ENCODE measurements at regions not wholly inside any gene's neighbourhood (a gene's known extent, or its start where the extent isn't known, plus 50 kb on each side); places are given as distances from the start of the nearest gene placed in this dataset.

DNA sequence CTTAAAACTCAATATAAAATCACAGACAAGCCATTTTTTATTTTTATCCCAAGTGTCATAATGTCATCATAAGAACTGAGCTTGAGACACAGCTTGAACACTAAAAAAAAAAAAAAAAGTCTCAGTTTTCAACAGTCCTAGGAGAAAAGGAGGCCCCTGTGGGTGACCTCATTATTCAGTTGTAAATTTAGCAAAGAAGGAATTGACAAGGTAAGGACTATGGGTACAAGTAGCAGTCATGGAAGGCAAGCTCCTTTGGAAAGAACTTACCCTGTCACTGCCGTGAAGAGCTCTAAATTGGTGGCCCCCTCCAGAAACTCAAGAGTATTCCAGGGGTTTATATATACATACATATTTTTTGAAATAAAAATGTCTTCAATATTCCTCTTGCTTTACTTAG lies 864.4 kb upstream of the KCND2 start:
- H3K36me3 ChIP-seq, result no peaks in the 10 kb centered on the region
- intact Hi-C loops (cut with DNase I), result no loop called here
- ATAC-seq (no peak), DNase-seq (no peak)
- no peaks in the 10 kb centered on the region for H3K4me1 ChIP-seq
- H3K27ac ChIP-seq, result no peak overlapping the region
- no peak overlapping the region for H3K4me3 ChIP-seq
- H3K27me3 ChIP-seq, result no peaks in the 10 kb centered on the region
- TF ChIP-seq, protein P1, sequence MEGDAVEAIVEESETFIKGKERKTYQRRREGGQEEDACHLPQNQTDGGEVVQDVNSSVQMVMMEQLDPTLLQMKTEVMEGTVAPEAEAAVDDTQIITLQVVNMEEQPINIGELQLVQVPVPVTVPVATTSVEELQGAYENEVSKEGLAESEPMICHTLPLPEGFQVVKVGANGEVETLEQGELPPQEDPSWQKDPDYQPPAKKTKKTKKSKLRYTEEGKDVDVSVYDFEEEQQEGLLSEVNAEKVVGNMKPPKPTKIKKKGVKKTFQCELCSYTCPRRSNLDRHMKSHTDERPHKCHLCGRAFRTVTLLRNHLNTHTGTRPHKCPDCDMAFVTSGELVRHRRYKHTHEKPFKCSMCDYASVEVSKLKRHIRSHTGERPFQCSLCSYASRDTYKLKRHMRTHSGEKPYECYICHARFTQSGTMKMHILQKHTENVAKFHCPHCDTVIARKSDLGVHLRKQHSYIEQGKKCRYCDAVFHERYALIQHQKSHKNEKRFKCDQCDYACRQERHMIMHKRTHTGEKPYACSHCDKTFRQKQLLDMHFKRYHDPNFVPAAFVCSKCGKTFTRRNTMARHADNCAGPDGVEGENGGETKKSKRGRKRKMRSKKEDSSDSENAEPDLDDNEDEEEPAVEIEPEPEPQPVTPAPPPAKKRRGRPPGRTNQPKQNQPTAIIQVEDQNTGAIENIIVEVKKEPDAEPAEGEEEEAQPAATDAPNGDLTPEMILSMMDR (IDR thresholded peaks at IDR 0.05), result no peak
- no peaks in the 10 kb centered on the region for H3K9me3 ChIP-seq

DNA sequence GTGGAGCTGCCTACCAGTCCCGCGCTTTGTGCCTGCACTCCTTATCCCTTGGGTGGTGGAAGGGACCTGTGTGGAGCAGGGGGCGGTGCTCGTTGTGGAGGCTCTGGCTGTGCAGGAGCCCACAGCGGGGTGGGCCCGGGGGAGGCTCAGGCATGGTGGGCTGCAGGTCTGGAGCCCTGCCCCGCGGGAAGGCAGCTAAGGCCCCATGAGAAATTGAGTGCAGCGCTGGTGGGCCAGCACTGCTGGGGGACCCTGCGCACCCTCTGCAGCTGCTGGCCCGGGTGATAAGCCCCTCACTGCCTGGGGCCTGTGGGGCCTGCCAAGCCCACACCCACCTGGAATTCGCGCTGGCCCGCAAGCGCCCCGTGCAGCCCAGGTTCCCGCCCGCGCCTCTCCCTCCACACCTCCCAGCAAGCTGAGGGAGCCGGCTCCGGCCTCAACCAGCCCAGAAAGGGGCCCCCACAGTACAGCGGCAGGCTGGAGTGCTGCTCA lies 859.6 kb upstream of the KCND2 start:
- Histone ChIP-seq H3K4me3 (no peak overlapping the region), H3K9me3 (no peaks in the 10 kb centered on the region), H3K4me1 (no peaks in the 10 kb centered on the region), H3K27ac (no peak overlapping the region), H3K36me3 (no peaks in the 10 kb centered on the region), H3K27me3 (no peaks in the 10 kb centered on the region)
- TF ChIP-seq, protein P1 (IDR thresholded peaks at IDR 0.05), result no peak
- intact Hi-C loops (cut with DNase I), result no loop called here
- ATAC-seq (peak; percentile 19), DNase-seq (no peak)

DNA sequence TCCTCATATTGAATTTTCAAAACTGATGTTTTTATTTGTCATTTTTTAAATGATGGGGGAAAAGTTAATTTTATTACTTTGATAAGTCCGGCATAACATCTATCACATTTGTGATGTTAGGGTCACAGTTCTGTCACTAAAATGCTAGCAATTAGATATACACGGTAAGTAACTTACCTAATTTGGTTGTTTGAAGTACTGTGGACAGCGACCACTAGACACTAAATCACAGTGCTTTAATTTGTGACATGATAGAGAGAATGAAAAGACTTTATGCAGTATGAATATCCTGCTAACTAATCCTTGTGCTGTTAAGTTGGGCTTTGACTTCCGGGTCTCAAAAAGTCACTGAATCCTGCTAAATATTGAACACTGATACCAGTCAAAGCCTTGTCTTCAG lies 857.3 kb upstream of the KCND2 start:
- no peak for DNase-seq
- Histone ChIP-seq H3K36me3 (no peaks in the 10 kb centered on the region), H3K4me3 (no peak overlapping the region), H3K4me1 (no peaks in the 10 kb centered on the region), H3K9me3 (no peaks in the 10 kb centered on the region), H3K27ac (no peak overlapping the region), H3K27me3 (no peaks in the 10 kb centered on the region)
- ATAC-seq, result no peak
- TF ChIP-seq, protein P1 (IDR thresholded peaks at IDR 0.05), result no peak
- intact Hi-C loops (cut with DNase I), result no loop called here

DNA sequence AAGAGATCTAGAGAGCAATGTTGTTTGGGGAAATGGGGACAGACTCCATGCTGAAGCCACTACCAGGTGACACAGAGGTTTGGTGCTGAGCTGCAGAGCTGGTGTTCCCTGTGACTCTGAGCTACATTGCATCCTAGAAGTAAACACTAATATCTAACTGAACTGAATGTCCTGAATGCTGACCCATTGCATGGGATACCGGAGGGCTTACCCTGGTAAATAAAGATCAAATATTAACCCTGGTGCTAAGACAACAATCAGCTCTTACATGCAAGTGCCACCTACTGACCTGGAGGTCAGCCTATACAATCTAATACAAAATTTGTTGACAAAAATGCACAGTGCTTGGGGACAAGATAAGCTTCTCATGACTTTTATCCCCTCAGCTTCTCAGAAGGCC lies 851.3 kb upstream of the KCND2 start:
- Histone ChIP-seq H3K27ac (no peak overlapping the region), H3K4me1 (no peaks in the 10 kb centered on the region), H3K4me3 (no peak overlapping the region), H3K27me3 (no peaks in the 10 kb centered on the region), H3K9me3 (no peaks in the 10 kb centered on the region), H3K36me3 (no peaks in the 10 kb centered on the region)
- ATAC-seq (no peak), DNase-seq (no peak)
- intact Hi-C loops (cut with DNase I), result no loop called here
- TF ChIP-seq, protein P1 (IDR thresholded peaks at IDR 0.05), result no peak

DNA sequence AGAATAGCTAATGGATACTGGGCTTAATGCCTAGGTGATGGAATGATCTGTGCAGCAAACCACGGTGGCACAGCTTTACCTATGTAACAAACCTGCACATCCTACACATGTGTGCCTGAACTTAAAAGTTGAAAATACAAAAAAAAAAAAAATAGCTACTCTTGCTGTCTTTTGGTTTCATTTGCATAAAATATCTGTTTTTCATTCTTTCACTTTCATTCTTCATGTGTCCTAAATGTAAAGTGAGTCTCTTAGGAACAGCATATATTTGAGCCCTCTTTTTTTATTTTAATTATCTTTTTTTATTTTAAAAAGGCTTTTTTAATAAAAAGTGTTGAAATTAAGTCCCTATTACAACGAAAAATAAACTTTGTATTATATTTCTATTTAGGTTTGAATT lies 836.1 kb upstream of the KCND2 start:
- Histone ChIP-seq H3K36me3 (no peaks in the 10 kb centered on the region), H3K27me3 (no peaks in the 10 kb centered on the region), H3K4me3 (no peak overlapping the region), H3K9me3 (no peaks in the 10 kb centered on the region), H3K4me1 (no peaks in the 10 kb centered on the region), H3K27ac (no peak overlapping the region)
- TF ChIP-seq, protein P1 (IDR thresholded peaks at IDR 0.05), result no peak
- intact Hi-C loops (cut with DNase I), result no loop called here
- DNase-seq, result no peak
- no peak for ATAC-seq

DNA sequence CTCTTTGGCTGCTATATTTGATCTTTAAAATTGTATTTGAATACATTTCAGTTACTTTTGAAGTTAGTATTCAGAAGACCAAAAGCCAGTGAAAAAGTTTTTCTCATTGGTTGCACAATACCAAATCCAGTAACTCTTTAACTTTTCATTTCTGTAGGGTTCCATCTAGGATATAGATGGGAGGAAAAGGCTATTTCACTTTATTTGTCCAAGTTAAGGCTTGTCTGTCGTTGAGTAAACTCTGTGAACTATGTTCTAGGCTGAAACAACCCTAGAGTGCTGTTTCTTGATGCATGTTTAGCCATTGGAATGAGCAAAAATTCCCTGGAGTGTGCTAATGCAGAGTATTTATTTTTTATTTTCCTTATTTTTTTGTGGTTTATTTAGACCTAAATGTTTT lies 834.7 kb upstream of the KCND2 start:
- H3K27me3 ChIP-seq, result no peaks in the 10 kb centered on the region
- no peaks in the 10 kb centered on the region for H3K36me3 ChIP-seq
- H3K9me3 ChIP-seq, result no peaks in the 10 kb centered on the region
- no peak for ATAC-seq
- intact Hi-C loops (cut with DNase I), result no loop called here
- no peak overlapping the region for H3K4me3 ChIP-seq
- no peak for DNase-seq
- H3K4me1 ChIP-seq, result no peaks in the 10 kb centered on the region
- no peak overlapping the region for H3K27ac ChIP-seq
- TF ChIP-seq, protein P1 (IDR thresholded peaks at IDR 0.05), result no peak
